ENCODE measurements at regions not wholly inside any gene's neighbourhood (a gene's known extent, or its start where the extent isn't known, plus 50 kb on each side); places are given as distances from the start of the nearest gene placed in this dataset.

- DNase-seq: no peak
- Histone ChIP-seq H3K4me1 (no peaks in the 10 kb centered on the region), H3K4me3 (ENCODE audit: low read depth, low read length) (no peak overlapping the region), H3K27me3 (no peaks in the 10 kb centered on the region), H3K36me3 (no peaks in the 10 kb centered on the region), H3K9me3 (no peaks in the 10 kb centered on the region)
- no peak for TF ChIP-seq CTCF (IDR thresholded peaks at IDR 0.05; ENCODE audit: low read depth, low read length)
Observed at GRCh38 chr3:109922856-109923255, 585.5 kb upstream of the DPPA4 start.

- Histone ChIP-seq H3K27me3 (no peaks in the 10 kb centered on the region), H3K36me3 (no peaks in the 10 kb centered on the region), H3K4me1 (no peaks in the 10 kb centered on the region), H3K9me3 (no peaks in the 10 kb centered on the region), H3K4me3 (ENCODE audit: low read depth, low read length) (no peak overlapping the region)
- no peak for DNase-seq
- TF ChIP-seq CTCF (IDR thresholded peaks at IDR 0.05; ENCODE audit: low read depth, low read length): no peak
Observed at GRCh38 chr3:109923431-109923830, 586.1 kb upstream of the DPPA4 start.

GRCh38 chr3:109924196-109924595 lies 586.9 kb upstream of the DPPA4 start:
- H3K4me3 ChIP-seq (ENCODE audit: low read depth, low read length): no peak overlapping the region
- H3K36me3 ChIP-seq: no peaks in the 10 kb centered on the region
- DNase-seq: no peak
- H3K9me3 ChIP-seq: no peaks in the 10 kb centered on the region
- no peak for TF ChIP-seq CTCF (IDR thresholded peaks at IDR 0.05; ENCODE audit: low read depth, low read length)
- H3K27me3 ChIP-seq: no peaks in the 10 kb centered on the region
- H3K4me1 ChIP-seq: no peaks in the 10 kb centered on the region

GRCh38 chr3:109926376-109926775 lies 589.0 kb upstream of the DPPA4 start:
- no peaks in the 10 kb centered on the region for H3K36me3 ChIP-seq
- H3K4me1 ChIP-seq: no peaks in the 10 kb centered on the region
- H3K27me3 ChIP-seq: no peaks in the 10 kb centered on the region
- H3K4me3 ChIP-seq (ENCODE audit: low read depth, low read length): no peak overlapping the region
- TF ChIP-seq CTCF (IDR thresholded peaks at IDR 0.05; ENCODE audit: low read depth, low read length): no peak
- no peaks in the 10 kb centered on the region for H3K9me3 ChIP-seq
- no peak for DNase-seq

GRCh38 chr3:109927161-109927560 lies 589.8 kb upstream of the DPPA4 start:
- Histone ChIP-seq H3K4me3 (ENCODE audit: low read depth, low read length) (no peak overlapping the region), H3K36me3 (no peaks in the 10 kb centered on the region), H3K9me3 (no peaks in the 10 kb centered on the region), H3K27me3 (no peaks in the 10 kb centered on the region), H3K4me1 (no peaks in the 10 kb centered on the region)
- no peak for TF ChIP-seq CTCF (IDR thresholded peaks at IDR 0.05; ENCODE audit: low read depth, low read length)
- no peak for DNase-seq

- DNase-seq: no peak
- H3K36me3 ChIP-seq: no peaks in the 10 kb centered on the region
- H3K27me3 ChIP-seq: no peaks in the 10 kb centered on the region
- TF ChIP-seq CTCF (IDR thresholded peaks at IDR 0.05; ENCODE audit: low read depth, low read length): no peak
- H3K4me3 ChIP-seq (ENCODE audit: low read depth, low read length): no peak overlapping the region
- H3K9me3 ChIP-seq: no peaks in the 10 kb centered on the region
- no peaks in the 10 kb centered on the region for H3K4me1 ChIP-seq
Observed at GRCh38 chr3:109927726-109928125, 590.4 kb upstream of the DPPA4 start.

All from BE2C (cell line).